HEK293T (cell line): ENCODE measurements at regions not wholly inside any gene's neighbourhood (a gene's known extent, or its start where the extent isn't known, plus 50 kb on each side); places are given as distances from the start of the nearest gene placed in this dataset.

ENCODE experiments used
- ARNT ChIP-seq: fragments of 450-650 bp; IDR thresholded peaks from 2 replicates; pipeline ENCODE4 v1.6.1; 2017; ENCODE audit warnings: mild to moderate bottlenecking
- BHLHE40 ChIP-seq: fragments of 450-650 bp; IDR thresholded peaks from 2 replicates; pipeline ENCODE4 v1.6.1; 2016; ENCODE audit warnings: mild to moderate bottlenecking, moderate library complexity, borderline replicate concordance
- ELF4 ChIP-seq: fragments of 450-650 bp; IDR thresholded peaks from 2 replicates; pipeline ENCODE4 v1.6.1; 2017; ENCODE audit warnings: antibody characterized with exemption
- FOXA1 ChIP-seq: fragments of 450-650 bp; IDR thresholded peaks from 2 replicates; pipeline ENCODE4 v1.6.1; 2016; ENCODE audit warnings: mild to moderate bottlenecking
- FOXK2 ChIP-seq: fragments of 450-650 bp; IDR thresholded peaks from 2 replicates; pipeline ENCODE4 v1.6.1; 2016; ENCODE audit warnings: mild to moderate bottlenecking
- FOXM1 ChIP-seq: fragments of 450-650 bp; IDR thresholded peaks from 2 replicates; pipeline ENCODE4 v1.6.1; 2017; ENCODE audit warnings: mild to moderate bottlenecking, borderline replicate concordance
- HDGF ChIP-seq: fragments of 450-650 bp; IDR thresholded peaks from 2 replicates; pipeline ENCODE4 v1.6.1; 2017; ENCODE audit warnings: antibody characterized with exemption, borderline replicate concordance
- L3MBTL2 ChIP-seq: fragments of 450-650 bp; conservative IDR thresholded peaks from 2 replicates; pipeline ENCODE4 v1.6.1; 2016; ENCODE audit warnings: mild to moderate bottlenecking
- LEF1 ChIP-seq: fragments of 450-650 bp; IDR thresholded peaks from 2 replicates; pipeline ENCODE4 v1.6.1; 2017; ENCODE audit warnings: mild to moderate bottlenecking, borderline replicate concordance
- NFRKB ChIP-seq: fragments of 450-650 bp; IDR thresholded peaks from 2 replicates; pipeline ENCODE4 v1.6.1; 2016; ENCODE audit warnings: mild to moderate bottlenecking, moderate library complexity
- SP1 ChIP-seq: fragments of 450-650 bp; IDR thresholded peaks from 2 replicates; pipeline ENCODE4 v1.6.1; 2017
- SUZ12 ChIP-seq: fragments of 450-650 bp; IDR thresholded peaks from 2 replicates; pipeline ENCODE4 v1.6.1; 2016; ENCODE audit warnings: mild to moderate bottlenecking
- TARDBP ChIP-seq: fragments of 450-650 bp; IDR thresholded peaks from 2 replicates; pipeline ENCODE4 v1.6.1; 2016

DNA sequence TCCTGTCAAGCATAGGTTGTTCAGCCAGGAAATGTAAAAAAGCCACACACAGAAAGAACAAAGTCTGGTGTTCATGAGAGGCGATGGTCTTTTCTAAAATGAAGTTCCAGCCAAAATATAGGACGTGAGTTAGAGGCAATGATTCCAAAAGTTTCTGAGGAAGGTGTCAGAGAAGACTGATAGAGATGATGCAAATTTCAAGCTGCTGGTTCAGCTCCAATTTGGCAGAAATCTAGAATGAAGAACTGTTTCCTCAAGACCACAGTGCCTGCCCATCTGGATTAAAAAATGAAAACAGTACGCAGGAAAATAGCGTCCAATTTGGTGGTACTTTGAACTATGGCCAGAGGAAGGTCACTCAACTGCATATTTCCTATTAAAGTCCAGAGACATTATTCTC, 672.9 kb downstream of the SQOR start:
- no peak for TF ChIP-seq SP1
- TF ChIP-seq L3MBTL2: no peak
- TF ChIP-seq ELF4: no peak
- TF ChIP-seq FOXK2: no peak
- TF ChIP-seq FOXM1: no peak
- TF ChIP-seq HDGF: no peak
- TF ChIP-seq ARNT: no peak
- TF ChIP-seq BHLHE40: no peak
- TF ChIP-seq SUZ12: no peak
- no peak for TF ChIP-seq NFRKB
- no peak for TF ChIP-seq TARDBP
- TF ChIP-seq LEF1: no peak
- TF ChIP-seq FOXA1: no peak
